NCI-H146 treated with DMSO at 0.1 percent for 48 hours (cell line): ENCODE measurements at regions not wholly inside any gene's neighbourhood (a gene's known extent, or its start where the extent isn't known, plus 50 kb on each side); places are given as distances from the start of the nearest gene placed in this dataset.
"Not testable (repeated sequence)": the region's sequence is repeated elsewhere in the genome, so short reads cannot be mapped to it uniquely, and the experiment has no call there.

Source experiments
- DNase-seq: peaks from one replicate; lab custom pipeline; 2025; ENCODE audit not compliant: unreplicated experiment; lab: John Stamatoyannopoulos, UW

- no peak for DNase-seq
Measured at GRCh38 chr5:156170351-156170961, 156.5 kb upstream of the SGCD start.

- no peak for DNase-seq
Measured at GRCh38 chr5:156174225-156174624, 152.7 kb upstream of the SGCD start.

- no peak for DNase-seq
Measured at GRCh38 chr5:156178117-156178516, 148.8 kb upstream of the SGCD start.

GRCh38 chr5:156181656-156182055 lies 145.3 kb upstream of the SGCD start:
- no peak for DNase-seq

GRCh38 chr5:156182174-156182967 lies 144.6 kb upstream of the SGCD start:
- no peak for DNase-seq

GRCh38 chr5:156186760-156187159 lies 140.2 kb upstream of the SGCD start:
- no peak for DNase-seq

- no peak for DNase-seq
Measured at GRCh38 chr5:156188016-156188415, 138.9 kb upstream of the SGCD start.

GRCh38 chr5:156189628-156190027 lies 137.3 kb upstream of the SGCD start:
- no peak for DNase-seq

GRCh38 chr5:156191547-156191946 lies 135.4 kb upstream of the SGCD start:
- no peak for DNase-seq

GRCh38 chr5:156197042-156197635 lies 129.8 kb upstream of the SGCD start:
- no peak for DNase-seq

GRCh38 chr5:156199045-156199444 lies 127.9 kb upstream of the SGCD start:
- no peak for DNase-seq

- DNase-seq = no peak
Measured at GRCh38 chr5:156200938-156201787, 125.8 kb upstream of the SGCD start.

- DNase-seq = no peak
Measured at GRCh38 chr5:156201788-156202403, 125.1 kb upstream of the SGCD start.

- DNase-seq = no peak
Measured at GRCh38 chr5:156208271-156208670, 118.7 kb upstream of the SGCD start.

- no peak for DNase-seq
Measured at GRCh38 chr5:156218367-156219158, 108.4 kb upstream of the SGCD start.

GRCh38 chr5:156219483-156220005 lies 107.4 kb upstream of the SGCD start:
- no peak for DNase-seq

GRCh38 chr5:156221816-156222215 lies 105.1 kb upstream of the SGCD start:
- DNase-seq = no peak

GRCh38 chr5:156223547-156223946 lies 103.4 kb upstream of the SGCD start:
- no peak for DNase-seq

GRCh38 chr5:156226485-156226884 lies 100.5 kb upstream of the SGCD start:
- DNase-seq = not testable (repeated sequence)

- DNase-seq = no peak
Measured at GRCh38 chr5:156230887-156231286, 96.1 kb upstream of the SGCD start.
